B cell (primary cell): ENCODE measurements at regions not wholly inside any gene's neighbourhood (a gene's known extent, or its start where the extent isn't known, plus 50 kb on each side); places are given as distances from the start of the nearest gene placed in this dataset.

Experiments used
- ATAC-seq: fragments of 200-7000 bp; cut with Tn5 transposase; one replicate; pipeline ENCODE4 v1.10.0; 2021; ENCODE audit warnings: low read depth, mild to moderate bottlenecking, moderate number of reproducible peaks, moderate library complexity
- CTCF ChIA-PET: fragments of 350-600 bp; sonication (Branson Sonifier 250); formaldehyde crosslinking; loops from one replicate; lab custom pipeline; 2021; ENCODE audit warnings: antibody characterized with exemption, inconsistent platforms; lab: Charles Lee
- POLR2A ChIA-PET: fragments of 350-600 bp; sonication (Branson Sonifier 250); formaldehyde crosslinking; loops from one replicate; lab custom pipeline; 2021; ENCODE audit warnings: antibody characterized with exemption; lab: Charles Lee
- DNase-seq: peaks from one replicate; pipeline ENCODE4 v3.0.0; 2013
- H2AFZ ChIP-seq: 2 replicates; pipeline ENCODE4 v1.6.1; 2012; ENCODE audit warnings: mild to moderate bottlenecking, low read depth, low read length; ENCODE audit not compliant: insufficient read depth, poor library complexity, severe bottlenecking
- H3K27ac ChIP-seq, 2 donors: 1 replicate in 1 of 2; 2 replicates in 1 of 2; pipeline ENCODE4 v1.5.1; 2012 to 2013; ENCODE audit warnings: low read length in 2 of 2, mild to moderate bottlenecking in 2 of 2, moderate library complexity in 1 of 2
- H3K27me3 ChIP-seq, 4 experiments: fragments of 200-600 bp in 1 of 4; sonication (generic) in 1 of 4; replicated peaks in 1 of 4; 1 replicate in 2 of 4; 2 replicates in 2 of 4; pipeline versions ENCODE4 v1.6.1 to v1.7.0; 2013 to 2016; ENCODE audit warnings: low read length in 3 of 4, mild to moderate bottlenecking in 2 of 4, mixed read lengths in 1 of 4, moderate library complexity in 1 of 4; ENCODE audit not compliant: insufficient read depth in 4 of 4, control insufficient read depth in 3 of 4; ENCODE audit errors: control extremely low read depth in 1 of 4
- H3K36me3 ChIP-seq, 2 experiments: replicated peaks in 1 of 2; 1 replicate in 1 of 2; 2 replicates in 1 of 2; pipeline versions ENCODE4 v1.6.1 to v1.7.1; 2013; ENCODE audit warnings: low read length in 1 of 2; ENCODE audit not compliant: insufficient read depth in 2 of 2, control insufficient read depth in 1 of 2; ENCODE audit errors: control extremely low read depth in 1 of 2, extremely low read depth in 1 of 2
- H3K4me1 ChIP-seq, 2 donors: fragments of 200-600 bp in 1 of 2; sonication (generic) in 1 of 2; 1 replicate in 1 of 2; 2 replicates in 1 of 2; pipeline versions ENCODE4 v1.5.1 to v1.6.1; 2013 to 2017; ENCODE audit warnings: low read length in 2 of 2; ENCODE audit not compliant: control insufficient read depth in 2 of 2, insufficient read depth in 2 of 2
- H3K4me2 ChIP-seq: replicated peaks from 2 replicates; pipeline ENCODE3; 2012; ENCODE audit warnings: mild to moderate bottlenecking, low read depth, low read length; ENCODE audit not compliant: poor library complexity, severe bottlenecking
- H3K4me3 ChIP-seq, 5 experiments: fragments of 200-600 bp in 1 of 5; sonication (generic) in 1 of 5; 1 replicate in 3 of 5; 2 replicates in 2 of 5; pipeline versions ENCODE4 v1.5.1 to v1.7.0; 2011 to 2016; ENCODE audit warnings: low read length in 4 of 5, mild to moderate bottlenecking in 4 of 5, low read depth in 2 of 5, control low read depth in 1 of 5, moderate library complexity in 1 of 5; ENCODE audit not compliant: insufficient read depth in 1 of 5; ENCODE audit errors: control extremely low read depth in 1 of 5, extremely low read depth in 1 of 5
- H3K79me2 ChIP-seq: fragments of 200-600 bp; sonication (generic); one replicate; pipeline ENCODE4 v1.6.0; 2016; ENCODE audit warnings: low read length; ENCODE audit not compliant: control insufficient read depth, insufficient read depth
- H3K9ac ChIP-seq: fragments of 200-600 bp; sonication (generic); 2 replicates; pipeline ENCODE4 v1.6.1; 2017; ENCODE audit warnings: mild to moderate bottlenecking, low read length, moderate library complexity
- H3K9me3 ChIP-seq, 3 donors: one replicate each; pipeline versions ENCODE4 v1.6.1 to v1.7.1; 2013; ENCODE audit warnings: low read length in 2 of 3; ENCODE audit not compliant: control insufficient read depth in 2 of 3, insufficient read depth in 1 of 3; ENCODE audit errors: control extremely low read depth in 1 of 3
- H4K20me1 ChIP-seq: 2 replicates; pipeline ENCODE4 v1.6.0; 2012; ENCODE audit warnings: mild to moderate bottlenecking, low read length; ENCODE audit not compliant: insufficient read depth, control insufficient read depth, poor library complexity, severe bottlenecking
- H3K27ac Mint-ChIP-seq: one replicate; pipeline ENCODE4 v1.8.0; 2021; ENCODE audit warnings: mixed read lengths
- H3K27me3 Mint-ChIP-seq: one replicate; pipeline ENCODE4 v1.8.0; 2021; ENCODE audit warnings: mixed read lengths
- H3K4me1 Mint-ChIP-seq: one replicate; pipeline ENCODE4 v1.8.0; 2021; ENCODE audit warnings: mixed read lengths
- H3K4me3 Mint-ChIP-seq: one replicate; pipeline ENCODE4 v1.8.0; 2021; ENCODE audit warnings: mixed read lengths
- H3K9me3 Mint-ChIP-seq: one replicate; pipeline ENCODE4 v1.8.0; 2022; ENCODE audit warnings: mixed read lengths; ENCODE audit not compliant: insufficient read depth
- CTCF ChIP-seq: fragments of 200-600 bp; IDR thresholded peaks from one replicate; pipeline ENCODE4 v1.8.0; 2022; ENCODE audit warnings: antibody characterized with exemption, mild to moderate bottlenecking
- EZH2 ChIP-seq: IDR thresholded peaks from 2 replicates; pipeline ENCODE4 v1.6.1; 2012; ENCODE audit warnings: borderline replicate concordance, low read depth, mild to moderate bottlenecking, moderate library complexity, low read length; ENCODE audit not compliant: insufficient read depth, poor library complexity, severe bottlenecking
- WGBS: methylation state at CpG from one replicate; pipeline ENCODE4 v1.1.5; 2013; ENCODE audit warnings: missing lambda C conversion rate; ENCODE audit not compliant: insufficient coverage; 5-methylcytosine and 5-hydroxymethylcytosine counted together
- intact Hi-C: fragments of 100-400 bp; cut with micrococcal nuclease; formaldehyde crosslinking; loops from one replicate; pipeline ENCODE4 v1.10.0; 2022

- CTCF ChIA-PET: no interaction called here
- 100% methylated on average over 2 of the region's 2 CpGs for whole genome bisulfite sequencing
- H3K9ac ChIP-seq: no peak overlapping the region
- ATAC-seq (no peak), DNase-seq (no peak)
- intact Hi-C loops: no loop called here
- Mint-ChIP-seq H3K27ac (no peak overlapping the region), H3K4me1 (no peaks in the 10 kb centered on the region), H3K9me3 (no peaks in the 10 kb centered on the region), H3K27me3 (peaks cover 4% of the 10 kb centered on the region), H3K4me3 (no peak overlapping the region)
- no peak overlapping the region for H2AFZ ChIP-seq
- H3K79me2 ChIP-seq: no peaks in the 10 kb centered on the region
- no peaks in the 10 kb centered on the region for H3K4me1 ChIP-seq
- H3K4me3 ChIP-seq: no peak overlapping the region
- no peaks in the 10 kb centered on the region for H3K36me3 ChIP-seq
- no peaks in the 10 kb centered on the region for H4K20me1 ChIP-seq
- no peak overlapping the region for H3K4me2 ChIP-seq
- TF ChIP-seq CTCF (no peak), EZH2 (no peak)
- no peak overlapping the region for H3K27ac ChIP-seq
- POLR2A ChIA-PET: no interaction called here
- H3K9me3 ChIP-seq: no peaks in the 10 kb centered on the region
- H3K27me3 ChIP-seq: peaks cover 0 to 2% (median 0%) of the 10 kb centered on the region in 4 experiments
These were observed 124.1 kb upstream of the ADRA1B start for GRCh38 chr5:159792180-159792579.

- TF ChIP-seq EZH2: no peak
- TF ChIP-seq CTCF: no peak
- H3K27me3 Mint-ChIP-seq: no peaks in the 10 kb centered on the region
- DNase-seq (no peak), ATAC-seq (no peak)
- ChIA-PET CTCF (interaction anchor here (1.6 kb wide), 1 partner anchor 509 kb away, joined by 3 read pairs; no protein-coding TSS in a partner anchor), POLR2A (no interaction called here)
- no CpG with 5 or more reads among the region's 4 CpGs for WGBS
- Histone ChIP-seq H3K79me2 (no peaks in the 10 kb centered on the region), H4K20me1 (no peaks in the 10 kb centered on the region), H2AFZ (no peak overlapping the region), H3K4me2 (no peak overlapping the region), H3K9me3 (no peaks in the 10 kb centered on the region), H3K4me1 (peaks cover 0 to 2% of the 10 kb centered on the region in 2 donors), H3K27me3 (no peaks in the 10 kb centered on the region), H3K36me3 (no peaks in the 10 kb centered on the region), H3K27ac (no peak overlapping the region), H3K9ac (no peak overlapping the region), H3K4me3 (no peak overlapping the region)
- no peak overlapping the region for H3K4me3 Mint-ChIP-seq
- H3K27ac Mint-ChIP-seq: no peak overlapping the region
- no peaks in the 10 kb centered on the region for H3K9me3 Mint-ChIP-seq
- peaks cover 2% of the 10 kb centered on the region for H3K4me1 Mint-ChIP-seq
- intact Hi-C loops: no loop called here
These were observed 118.9 kb upstream of the ADRA1B start for GRCh38 chr5:159797261-159797970.
